ENCODE measurements at regions not wholly inside any gene's neighbourhood (a gene's known extent, or its start where the extent isn't known, plus 50 kb on each side); places are given as distances from the start of the nearest gene placed in this dataset.

GRCh38 chr6:76701610-76702009 lies 629.1 kb upstream of the IMPG1 start:
- Histone ChIP-seq H4K20me1 (ENCODE audit: insufficient read depth, low read length) (no peaks in the 10 kb centered on the region), H3K36me3 (ENCODE audit: insufficient read depth, low read length) (no peaks in the 10 kb centered on the region), H3K4me3 (ENCODE audit: low read depth in 1 of 2, low read length in 2 of 2) (no peak overlapping the region), H3K27ac (ENCODE audit: low read length) (no peak overlapping the region), H3K79me2 (ENCODE audit: insufficient read depth, low read length) (no peaks in the 10 kb centered on the region), H3K4me1 (ENCODE audit: insufficient read depth, low read length) (no peaks in the 10 kb centered on the region), H3K9ac (ENCODE audit: low read depth, low read length) (no peak overlapping the region), H2AFZ (ENCODE audit: low read depth, low read length) (no peak overlapping the region), H3K4me2 (ENCODE audit: insufficient read depth, low read length) (no peak overlapping the region), H3K9me3 (ENCODE audit: insufficient read depth, low read length, severe bottlenecking) (no peaks in the 10 kb centered on the region), H3K27me3 (ENCODE audit: insufficient read depth, low read length, poor library complexity) (no peaks in the 10 kb centered on the region)
- TF ChIP-seq EZH2 (IDR thresholded peaks at IDR 0.05; ENCODE audit: borderline replicate concordance, low read depth, low read length, severe bottlenecking): no peak
- no peak for TF ChIP-seq CTCF (IDR thresholded peaks at IDR 0.05; ENCODE audit: borderline replicate concordance, extremely low read depth, low read length, poor library complexity, severe bottlenecking)
- no peak for ATAC-seq (ENCODE audit: insufficient read depth, low read depth)
- no peak for DNase-seq

DNA sequence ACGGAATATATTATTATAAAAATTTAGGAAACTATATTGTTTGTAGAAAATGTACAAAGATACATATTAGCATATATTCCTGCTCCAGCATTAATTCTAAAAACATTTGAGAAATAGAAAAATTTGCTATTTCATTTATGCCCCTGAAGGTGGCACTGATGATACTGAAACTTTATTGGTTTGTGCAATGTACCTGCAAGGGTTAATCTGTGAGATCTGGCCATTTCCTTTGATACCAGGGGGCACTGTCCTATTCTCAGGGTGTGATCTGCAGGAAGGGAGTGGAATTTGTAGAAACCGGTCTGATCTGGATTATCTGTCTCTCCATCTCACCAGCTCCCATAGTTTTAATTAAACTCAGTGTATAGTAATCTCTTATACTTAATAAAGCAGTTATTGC lies 625.1 kb upstream of the IMPG1 start:
- no peak for DNase-seq

GRCh38 chr6:76694795-76695194 lies 622.3 kb upstream of the IMPG1 start:
- no peaks in the 10 kb centered on the region for H4K20me1 ChIP-seq (ENCODE audit: insufficient read depth, low read length)
- H3K4me2 ChIP-seq (ENCODE audit: insufficient read depth, low read length): no peak overlapping the region
- no peaks in the 10 kb centered on the region for H3K27me3 ChIP-seq (ENCODE audit: insufficient read depth, low read length, poor library complexity)
- no peaks in the 10 kb centered on the region for H3K9me3 ChIP-seq (ENCODE audit: insufficient read depth, low read length, severe bottlenecking)
- no peak overlapping the region for H3K27ac ChIP-seq (ENCODE audit: low read length)
- H3K4me3 ChIP-seq (ENCODE audit: low read depth in 1 of 2, low read length in 2 of 2): no peak overlapping the region
- no peak overlapping the region for H2AFZ ChIP-seq (ENCODE audit: low read depth, low read length)
- DNase-seq (no peak), ATAC-seq (ENCODE audit: insufficient read depth, low read depth) (no peak)
- no peaks in the 10 kb centered on the region for H3K4me1 ChIP-seq (ENCODE audit: insufficient read depth, low read length)
- H3K9ac ChIP-seq (ENCODE audit: low read depth, low read length): no peak overlapping the region
- H3K79me2 ChIP-seq (ENCODE audit: insufficient read depth, low read length): no peaks in the 10 kb centered on the region
- H3K36me3 ChIP-seq (ENCODE audit: insufficient read depth, low read length): no peaks in the 10 kb centered on the region
- TF ChIP-seq EZH2 (IDR thresholded peaks at IDR 0.05; ENCODE audit: borderline replicate concordance, low read depth, low read length, severe bottlenecking) (no peak), CTCF (IDR thresholded peaks at IDR 0.05; ENCODE audit: borderline replicate concordance, extremely low read depth, low read length, poor library complexity, severe bottlenecking) (no peak)

More for the DNA sequence above, 625.1 kb upstream of the IMPG1 start:
- Histone ChIP-seq H3K9ac (ENCODE audit: low read depth, low read length) (no peak overlapping the region), H4K20me1 (ENCODE audit: insufficient read depth, low read length) (no peaks in the 10 kb centered on the region), H3K4me1 (ENCODE audit: insufficient read depth, low read length) (no peaks in the 10 kb centered on the region), H3K4me2 (ENCODE audit: insufficient read depth, low read length) (no peak overlapping the region), H3K9me3 (ENCODE audit: insufficient read depth, low read length, severe bottlenecking) (no peaks in the 10 kb centered on the region), H3K79me2 (ENCODE audit: insufficient read depth, low read length) (no peaks in the 10 kb centered on the region), H3K27me3 (ENCODE audit: insufficient read depth, low read length, poor library complexity) (no peaks in the 10 kb centered on the region), H3K36me3 (ENCODE audit: insufficient read depth, low read length) (no peaks in the 10 kb centered on the region), H2AFZ (ENCODE audit: low read depth, low read length) (no peak overlapping the region), H3K4me3 (ENCODE audit: low read depth in 1 of 2, low read length in 2 of 2) (no peak overlapping the region), H3K27ac (ENCODE audit: low read length) (no peak overlapping the region)
- no peak for ATAC-seq (ENCODE audit: insufficient read depth, low read depth)
- TF ChIP-seq CTCF (IDR thresholded peaks at IDR 0.05; ENCODE audit: borderline replicate concordance, extremely low read depth, low read length, poor library complexity, severe bottlenecking): no peak
- TF ChIP-seq EZH2 (IDR thresholded peaks at IDR 0.05; ENCODE audit: borderline replicate concordance, low read depth, low read length, severe bottlenecking): no peak

DNA sequence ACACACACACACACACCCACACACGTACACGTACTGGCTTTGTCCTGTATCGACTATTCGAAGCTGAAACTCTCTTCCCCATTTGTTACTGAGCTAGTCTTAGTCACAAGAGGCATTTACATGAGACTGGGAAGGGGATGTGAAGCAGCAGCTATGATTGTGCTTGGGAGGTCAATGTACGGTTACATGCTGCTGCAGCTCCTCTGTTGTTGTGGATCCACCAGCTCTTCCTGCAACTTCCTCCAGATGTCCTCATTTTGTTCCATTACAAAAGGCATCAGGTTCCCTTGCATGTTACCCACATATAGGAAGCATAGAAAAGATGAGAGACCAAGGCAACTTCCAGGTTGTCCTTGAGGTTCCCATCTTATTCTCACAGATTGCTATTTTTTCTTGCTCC lies 612.4 kb upstream of the IMPG1 start:
- DNase-seq: no peak
- H3K4me2 ChIP-seq (ENCODE audit: insufficient read depth, low read length): no peak overlapping the region
- no peaks in the 10 kb centered on the region for H3K36me3 ChIP-seq (ENCODE audit: insufficient read depth, low read length)
- no peak overlapping the region for H2AFZ ChIP-seq (ENCODE audit: low read depth, low read length)
- H3K9me3 ChIP-seq (ENCODE audit: insufficient read depth, low read length, severe bottlenecking): no peaks in the 10 kb centered on the region
- no peaks in the 10 kb centered on the region for H3K79me2 ChIP-seq (ENCODE audit: insufficient read depth, low read length)
- no peak for TF ChIP-seq EZH2 (IDR thresholded peaks at IDR 0.05; ENCODE audit: borderline replicate concordance, low read depth, low read length, severe bottlenecking)
- TF ChIP-seq CTCF (IDR thresholded peaks at IDR 0.05; ENCODE audit: borderline replicate concordance, extremely low read depth, low read length, poor library complexity, severe bottlenecking): no peak
- H3K4me1 ChIP-seq (ENCODE audit: insufficient read depth, low read length): no peaks in the 10 kb centered on the region
- H3K27ac ChIP-seq (ENCODE audit: low read length): no peak overlapping the region
- H4K20me1 ChIP-seq (ENCODE audit: insufficient read depth, low read length): no peaks in the 10 kb centered on the region
- H3K27me3 ChIP-seq (ENCODE audit: insufficient read depth, low read length, poor library complexity): no peaks in the 10 kb centered on the region
- no peak for ATAC-seq (ENCODE audit: insufficient read depth, low read depth)
- H3K9ac ChIP-seq (ENCODE audit: low read depth, low read length): no peak overlapping the region
- H3K4me3 ChIP-seq (ENCODE audit: low read depth in 1 of 2, low read length in 2 of 2): no peak overlapping the region

All from DND-41 (cell line).